ENCODE measurements at regions not wholly inside any gene's neighbourhood (a gene's known extent, or its start where the extent isn't known, plus 50 kb on each side); places are given as distances from the start of the nearest gene placed in this dataset.
A peak's percentile ranks its signal among the peaks of the same experiment; 100 is the strongest.

DNA sequence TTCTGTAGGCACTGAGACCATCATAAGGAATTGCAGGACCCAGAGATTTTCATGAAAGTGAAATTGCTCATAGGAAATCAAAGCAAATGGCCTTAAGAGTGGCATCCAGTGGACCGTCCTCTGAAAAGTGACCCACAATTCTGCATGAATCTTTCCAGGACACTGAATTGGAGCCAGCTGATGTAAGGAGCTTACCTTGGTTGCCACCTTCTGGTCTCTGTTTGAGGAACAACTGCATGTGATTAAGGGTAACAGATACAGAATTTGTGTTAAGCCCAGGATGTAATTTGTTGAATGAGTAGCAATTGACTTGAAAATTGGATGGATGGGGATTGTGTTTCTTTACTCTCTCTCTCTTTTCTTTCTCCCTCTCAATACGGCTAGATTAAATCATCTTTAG, 49.9 kb upstream of the GAS1 start:
- Mint-ChIP-seq H3K9me3 (ENCODE audit: unreplicated experiment) (no peaks in the 10 kb centered on the region), H3K27me3 (ENCODE audit: insufficient read depth, unreplicated experiment) (no peaks in the 10 kb centered on the region), H3K36me3 (ENCODE audit: insufficient read depth, unreplicated experiment) (no peaks in the 10 kb centered on the region), H3K4me3 (ENCODE audit: unreplicated experiment) (no peak overlapping the region), H3K4me1 (ENCODE audit: insufficient read depth, unreplicated experiment) (peaks cover 10% of the 10 kb centered on the region), H3K27ac (ENCODE audit: low read depth, unreplicated experiment) (no peak overlapping the region)
- peak; percentile 52 for DNase-seq (ENCODE audit: unreplicated experiment)
- CTCF ChIA-PET, result interaction anchor here (0.7 to 1.5 kb wide), 10 partner anchors 8 to 850 kb away, joined by 3 to 8 read pairs (median 4); partner anchors contain the start of gene GAS1
- TF ChIP-seq CTCF (IDR thresholded peaks at IDR 0.05; ENCODE audit: unreplicated experiment), result peak; percentile 41
- intact Hi-C loops (cut with micrococcal nuclease), result loop anchor here (1.0 to 5.0 kb wide), 5 partner anchors 49 to 510 kb away; no protein-coding TSS in a partner anchor
- BruUV-seq (replicated peaks), result no TSS peak
- POLR2A ChIA-PET, result interaction anchor here (0.5 to 2.8 kb wide), 7 partner anchors 9 to 51 kb away, joined by 3 to 13 read pairs (median 6); partner anchors contain the start of gene GAS1

DNA sequence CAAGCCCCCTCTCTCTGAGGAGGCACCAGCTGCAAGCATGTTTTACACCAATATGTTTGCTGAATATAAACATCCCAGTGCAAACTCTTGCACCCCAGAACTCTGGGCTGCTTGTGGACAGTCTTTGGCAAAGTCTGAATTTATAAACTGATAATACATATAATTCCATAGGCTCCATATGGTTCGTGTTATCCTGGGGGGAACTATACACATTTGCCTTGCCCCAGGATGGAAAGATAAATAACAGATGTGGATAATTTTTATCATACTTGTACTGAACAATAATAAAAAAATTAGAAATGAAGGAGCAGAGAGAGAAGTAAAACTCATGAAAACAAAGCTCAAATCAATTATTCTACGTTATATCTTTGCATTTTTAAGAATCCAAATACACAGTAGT, 50.6 kb upstream of the GAS1 start:
- Mint-ChIP-seq H3K27me3 (ENCODE audit: insufficient read depth, unreplicated experiment) (no peaks in the 10 kb centered on the region), H3K4me3 (ENCODE audit: unreplicated experiment) (no peak overlapping the region), H3K9me3 (ENCODE audit: unreplicated experiment) (peaks cover 7% of the 10 kb centered on the region), H3K4me1 (ENCODE audit: insufficient read depth, unreplicated experiment) (peaks cover 8% of the 10 kb centered on the region), H3K36me3 (ENCODE audit: insufficient read depth, unreplicated experiment) (no peaks in the 10 kb centered on the region), H3K27ac (ENCODE audit: low read depth, unreplicated experiment) (no peak overlapping the region)
- intact Hi-C loops (cut with micrococcal nuclease), result loop anchor here (1.0 to 5.0 kb wide), 5 partner anchors 50 to 511 kb away; no protein-coding TSS in a partner anchor
- ChIA-PET CTCF (interaction anchor here (0.6 to 1.7 kb wide), 8 partner anchors 15 to 850 kb away, joined by 3 to 7 read pairs (median 3); partner anchors contain the start of gene GAS1), POLR2A (interaction anchor here (0.6 to 2.8 kb wide), 5 partner anchors 10 to 584 kb away, joined by 3 to 13 read pairs (median 6); partner anchors contain the start of gene GAS1)
- TF ChIP-seq CTCF (IDR thresholded peaks at IDR 0.05; ENCODE audit: unreplicated experiment), result no peak
- BruUV-seq (replicated peaks), result no TSS peak
- no peak for DNase-seq (ENCODE audit: unreplicated experiment)

GRCh38 chr9:87002517-87002916, 55.2 kb upstream of the GAS1 start:
- Mint-ChIP-seq H3K36me3 (ENCODE audit: insufficient read depth, unreplicated experiment) (peaks cover 5% of the 10 kb centered on the region), H3K4me1 (ENCODE audit: insufficient read depth, unreplicated experiment) (peaks cover 18% of the 10 kb centered on the region), H3K9me3 (ENCODE audit: unreplicated experiment) (peaks cover 26% of the 10 kb centered on the region), H3K27me3 (ENCODE audit: insufficient read depth, unreplicated experiment) (no peaks in the 10 kb centered on the region), H3K27ac (ENCODE audit: low read depth, unreplicated experiment) (no peak overlapping the region), H3K4me3 (ENCODE audit: unreplicated experiment) (no peak overlapping the region)
- no TSS peak for BruUV-seq (replicated peaks)
- no peak for DNase-seq (ENCODE audit: unreplicated experiment)
- ChIA-PET POLR2A (interaction anchor here (0.8 kb wide), 1 partner anchor 55 kb away, joined by 4 read pairs; the partner anchor contains the start of gene GAS1), CTCF (interaction anchor here (0.6 kb wide), 1 partner anchor 162 kb away, joined by 3 read pairs; no protein-coding TSS in a partner anchor)
- intact Hi-C loops (cut with micrococcal nuclease), result no loop called here
- no peak for TF ChIP-seq CTCF (IDR thresholded peaks at IDR 0.05; ENCODE audit: unreplicated experiment)

GRCh38 chr9:87004016-87004415, 56.7 kb upstream of the GAS1 start:
- ChIA-PET POLR2A (no interaction called here), CTCF (no interaction called here)
- Mint-ChIP-seq H3K4me3 (ENCODE audit: unreplicated experiment) (no peak overlapping the region), H3K9me3 (ENCODE audit: unreplicated experiment) (peaks cover 26% of the 10 kb centered on the region), H3K27me3 (ENCODE audit: insufficient read depth, unreplicated experiment) (no peaks in the 10 kb centered on the region), H3K36me3 (ENCODE audit: insufficient read depth, unreplicated experiment) (peaks cover 5% of the 10 kb centered on the region), H3K4me1 (ENCODE audit: insufficient read depth, unreplicated experiment) (peaks cover 18% of the 10 kb centered on the region), H3K27ac (ENCODE audit: low read depth, unreplicated experiment) (no peak overlapping the region)
- TF ChIP-seq CTCF (IDR thresholded peaks at IDR 0.05; ENCODE audit: unreplicated experiment), result no peak
- BruUV-seq (replicated peaks), result no TSS peak
- DNase-seq (ENCODE audit: unreplicated experiment), result no peak
- intact Hi-C loops (cut with micrococcal nuclease), result no loop called here
